K562 (cell line): ENCODE measurements at regions not wholly inside any gene's neighbourhood (a gene's known extent, or its start where the extent isn't known, plus 50 kb on each side); places are given as distances from the start of the nearest gene placed in this dataset.
A peak's percentile ranks its signal among the peaks of the same experiment; 100 is the strongest.

Experiments used
- ATAC-seq: fragments of 200-7000 bp; cut with Tn5 transposase; 3 replicates; pipeline ENCODE4 v1.9.1; 2020; ENCODE audit warnings: moderate library complexity
- BruUV-seq: library from RNA; stranded (reverse); fragments of 400-500 nt; replicated peaks from 2 replicates; lab custom pipeline; 2021; lab: Mats Ljungman, UMichigan
- CTCF ChIA-PET: fragments of 300-600 bp; formaldehyde crosslinking; extraction: SDS; loops from one replicate; lab custom pipeline; 2021; ENCODE audit warnings: low intra/inter-chr PET ratio; lab: Yijun Ruan, JAX
- POLR2A ChIA-PET: fragments of 300-600, 350-650 bp; sonication (Branson Sonifier 250); formaldehyde crosslinking; extraction: SDS; loops from one replicate; lab custom pipeline; 2021; ENCODE audit warnings: antibody characterized with exemption, inconsistent platforms; lab: Yijun Ruan, JAX
- DNase-seq, 4 experiments: peaks; one replicate each; pipeline versions ENCODE4 v3.0.0 to v3.0.0-alpha.2; 2011 to 2018; ENCODE audit warnings: low spot score in 3 of 4, mixed read lengths in 3 of 4; ENCODE audit errors: extremely low read depth in 1 of 4
- FAIRE-seq: peaks from 2 replicates; lab custom pipeline; 2011; peaks lifted over from hg19 to GRCh38; lab: Jason Lieb, UNC
- H2AFZ ChIP-seq: 2 replicates; pipeline ENCODE4 v1.6.0; 2011; ENCODE audit warnings: low read depth, low read length, control low read depth, inconsistent platforms
- H3K27ac ChIP-seq: fragments of 200-600 bp; 3 replicates; pipeline ENCODE4 v1.8.0; 2011; ENCODE audit warnings: low read depth, mild to moderate bottlenecking, control low read depth, inconsistent platforms, low read length, moderate library complexity, mixed read lengths; ENCODE audit errors: extremely low read depth
- H3K27me3 ChIP-seq, 2 experiments: fragments of 300-600 bp in 1 of 2; 2 replicates in 1 of 2; 3 replicates in 1 of 2; pipeline versions ENCODE4 v1.6.0 to v1.8.0; 2011; ENCODE audit warnings: inconsistent platforms in 2 of 2, low read length in 2 of 2, mild to moderate bottlenecking in 1 of 2, mixed read lengths in 1 of 2, moderate library complexity in 1 of 2; ENCODE audit not compliant: control insufficient read depth in 2 of 2, insufficient read depth in 2 of 2
- H3K36me3 ChIP-seq: fragments of 300-600 bp; 3 replicates; pipeline ENCODE4 v1.8.0; 2011; ENCODE audit warnings: mild to moderate bottlenecking, low read length, inconsistent platforms; ENCODE audit not compliant: control insufficient read depth, insufficient read depth
- H3K4me1 ChIP-seq, 2 experiments: fragments of 200-600 bp in 1 of 2; replicated peaks in 1 of 2; 2 replicates in 1 of 2; 3 replicates in 1 of 2; pipeline versions ENCODE4 v1.5.1 to v1.8.0; 2011; ENCODE audit warnings: inconsistent platforms in 2 of 2, low read length in 2 of 2, mild to moderate bottlenecking in 1 of 2, mixed read lengths in 1 of 2, moderate library complexity in 1 of 2; ENCODE audit not compliant: control insufficient read depth in 2 of 2, insufficient read depth in 2 of 2
- H3K4me2 ChIP-seq: 2 replicates; pipeline ENCODE4 v1.6.1; 2011; ENCODE audit warnings: low read length, control low read depth, inconsistent platforms, mixed read lengths; ENCODE audit not compliant: insufficient read depth
- H3K4me3 ChIP-seq: fragments of 200-600 bp; sonication (generic), shearing (Covaris generic); 2 replicates; pipeline ENCODE4 v1.5.1; 2016; ENCODE audit warnings: control low read depth, inconsistent platforms
- H3K79me2 ChIP-seq: fragments of 200-600 bp; 3 replicates; pipeline ENCODE4 v1.8.0; 2011; ENCODE audit warnings: low read length, inconsistent platforms; ENCODE audit not compliant: control insufficient read depth, insufficient read depth
- H3K9ac ChIP-seq, 2 experiments: 2 replicates each; pipeline versions ENCODE4 v1.6.0 to v1.6.1; 2011; ENCODE audit warnings: low read depth in 2 of 2, low read length in 2 of 2, control low read depth in 1 of 2, inconsistent platforms in 1 of 2, mild to moderate bottlenecking in 1 of 2, mixed read lengths in 1 of 2; ENCODE audit not compliant: insufficient read depth in 1 of 2
- H3K9me1 ChIP-seq: one replicate; pipeline ENCODE4 v1.6.0; 2011; ENCODE audit warnings: inconsistent platforms, mild to moderate bottlenecking, low read length, moderate library complexity; ENCODE audit not compliant: control insufficient read depth, insufficient read depth
- H3K9me3 ChIP-seq: replicated peaks from 2 replicates; pipeline ENCODE4 v1.5.1; 2011; ENCODE audit warnings: low read depth, low read length, inconsistent platforms; ENCODE audit not compliant: control insufficient read depth, insufficient read depth
- H4K20me1 ChIP-seq: replicated peaks from 2 replicates; pipeline ENCODE4 v1.6.1; 2011; ENCODE audit warnings: low read length, inconsistent platforms, mixed read lengths; ENCODE audit not compliant: control insufficient read depth, insufficient read depth
- ATF3 ChIP-seq, 2 experiments: fragments of 450-650 bp in 1 of 2; sonication (generic) in 1 of 2; formaldehyde crosslinking in 1 of 2; IDR thresholded peaks in 1 of 2; conservative IDR thresholded peaks in 1 of 2; 2 replicates each; pipeline versions ENCODE4 v1.6.1 to v1.8.1; 2016 to 2023; ENCODE audit warnings: mild to moderate bottlenecking in 2 of 2, moderate library complexity in 2 of 2, inconsistent platforms in 1 of 2, missing genetic modification reagents in 1 of 2
- ATF4 ChIP-seq: fragments of 450-650 bp; formaldehyde crosslinking; IDR thresholded peaks from 2 replicates; pipeline ENCODE4 v1.4.0; 2022; ENCODE audit warnings: mild to moderate bottlenecking, moderate library complexity
- CEBPB ChIP-seq: fragments of 450-650 bp; IDR thresholded peaks from 2 replicates; pipeline ENCODE4 v1.6.1; 2016; ENCODE audit warnings: missing genetic modification characterization, missing compliant biosample characterization
- CHD1 ChIP-seq: fragments of 200-600 bp; sonication (generic); IDR thresholded peaks from one replicate; pipeline ENCODE4 v1.6.1; 2012; ENCODE audit warnings: mild to moderate bottlenecking, moderate library complexity, low read length, inconsistent platforms
- CREB1 ChIP-seq, 2 experiments: sonication (generic) in 1 of 2; formaldehyde crosslinking in 1 of 2; IDR thresholded peaks; 2 replicates each; pipeline versions ENCODE4 v1.6.1 to v1.8.0; 2012 to 2022; ENCODE audit warnings: inconsistent platforms in 1 of 2, mild to moderate bottlenecking in 1 of 2, missing genetic modification reagents in 1 of 2, moderate library complexity in 1 of 2
- CTBP1 ChIP-seq: fragments of 450-650 bp; IDR thresholded peaks from 2 replicates; pipeline ENCODE4 v1.6.1; 2016; ENCODE audit warnings: borderline replicate concordance
- CTCF ChIP-seq, 3 experiments: IDR thresholded peaks in 2 of 3; conservative IDR thresholded peaks in 1 of 3; 2 replicates each; pipeline ENCODE4 v1.5.1; 2011 to 2012; ENCODE audit warnings: low read length in 3 of 3, mild to moderate bottlenecking in 3 of 3, control low read depth in 2 of 3, improper control_type of control experiment in 1 of 3, inconsistent platforms in 1 of 3, low read depth in 1 of 3, mixed read lengths in 1 of 3, moderate library complexity in 1 of 3; ENCODE audit not compliant: insufficient read depth in 2 of 3
- L3MBTL2 ChIP-seq: fragments of 450-650 bp; IDR thresholded peaks from 2 replicates; pipeline ENCODE4 v1.6.1; 2016; ENCODE audit warnings: mild to moderate bottlenecking, moderate library complexity
- LCOR ChIP-seq: sonication (generic); formaldehyde crosslinking; IDR thresholded peaks from 2 replicates; pipeline ENCODE4 v1.8.0; 2022; ENCODE audit warnings: mild to moderate bottlenecking, missing genetic modification reagents
- NR2C1 ChIP-seq, 2 experiments: fragments of 450-650 bp; IDR thresholded peaks; 2 replicates each; pipeline ENCODE4 v1.6.1; 2017; ENCODE audit warnings: mild to moderate bottlenecking in 2 of 2, antibody characterized with exemption in 1 of 2, inconsistent platforms in 1 of 2, missing compliant biosample characterization in 1 of 2, missing genetic modification characterization in 1 of 2
- SRF ChIP-seq, 2 experiments: fragments of 250-450, 450-650 bp in 1 of 2; sonication (Bioruptor Pico) in 1 of 2; sonication (generic) in 1 of 2; formaldehyde crosslinking; IDR thresholded peaks; 2 replicates each; pipeline versions ENCODE4 v1.5.0 to v1.5.1; 2020 to 2022; ENCODE audit warnings: mild to moderate bottlenecking in 1 of 2, missing genetic modification reagents in 1 of 2
- TFAM ChIP-seq: fragments of 250-450 bp; sonication (Bioruptor Pico); conservative IDR thresholded peaks from 2 replicates; pipeline ENCODE4 v1.5.0; 2021; ENCODE audit warnings: mild to moderate bottlenecking, moderate library complexity
- ZNF175 ChIP-seq: fragments of 200-800 bp; sonication (Bioruptor generic); IDR thresholded peaks from 2 replicates; pipeline ENCODE4 v1.6.1; 2016; ENCODE audit warnings: low read depth, mild to moderate bottlenecking, missing genetic modification characterization, missing compliant biosample characterization
- ZNF384 ChIP-seq: IDR thresholded peaks from 2 replicates; pipeline ENCODE4 v1.6.1; 2012; ENCODE audit warnings: low read depth, low read length, improper control_type of control experiment
- ZNF79 ChIP-seq: fragments of 250-450 bp; sonication (Bioruptor Pico); IDR thresholded peaks from 2 replicates; pipeline ENCODE4 v1.4.0; 2020; ENCODE audit warnings: low read depth, mild to moderate bottlenecking, moderate library complexity
- ZSCAN32 ChIP-seq: fragments of 450-650 bp; formaldehyde crosslinking; IDR thresholded peaks from 2 replicates; pipeline ENCODE4 v1.4.0; 2020; ENCODE audit warnings: mild to moderate bottlenecking, moderate library complexity
- WGBS: fragments of 100-300 bp; shearing (Covaris generic); methylation state at CpG from one replicate; pipeline ENCODE4 v1.1.6; 2016; ENCODE audit warnings: low coverage, mixed read lengths; ENCODE audit not compliant: insufficient coverage; ENCODE audit errors: missing lambda C conversion rate; 5-methylcytosine and 5-hydroxymethylcytosine counted together
- in situ Hi-C: fragments of 300-500 bp; cut with MboI; formaldehyde crosslinking; loops from 4 replicates; pipeline ENCODE4 v1.15.0; 2018; ENCODE audit warnings: inconsistent platforms, mixed read lengths
- intact Hi-C: fragments of 100-400 bp; cut with micrococcal nuclease; formaldehyde crosslinking; loops from 2 replicates; pipeline ENCODE4 v1.14.2; 2022

GRCh38 chr6:15880262-15880973 lies 217.6 kb upstream of the DTNBP1 start:
- no peak overlapping the region for H3K4me3 ChIP-seq
- H3K27ac ChIP-seq: no peak overlapping the region
- CTCF ChIA-PET: interaction anchor here (0.6 kb wide), 1 partner anchor 9 kb away, joined by 3 read pairs; no protein-coding TSS in a partner anchor
- no peaks in the 10 kb centered on the region for H4K20me1 ChIP-seq
- ATAC-seq (peak; percentile 67), DNase-seq (no peak), FAIRE-seq (no peak)
- no peaks in the 10 kb centered on the region for H3K27me3 ChIP-seq
- no peaks in the 10 kb centered on the region for H3K9me3 ChIP-seq
- H2AFZ ChIP-seq: peak overlapping the region; percentile 64
- POLR2A ChIA-PET: interaction anchor here (0.7 to 2.1 kb wide), 6 partner anchors 18 to 251 kb away, joined by 3 to 8 read pairs (median 3); partner anchors contain the start of gene MYLIP
- no peaks in the 10 kb centered on the region for H3K9me1 ChIP-seq
- intact Hi-C loops (no loop called here), in situ Hi-C loops (no loop called here)
- H3K36me3 ChIP-seq: no peaks in the 10 kb centered on the region
- H3K79me2 ChIP-seq: no peaks in the 10 kb centered on the region
- H3K4me1 ChIP-seq: peaks cover 0 to 11% of the 10 kb centered on the region in 2 experiments; a peak in 4 of 5 replicates
- no peak overlapping the region; a peak in 1 of 4 replicates for H3K9ac ChIP-seq
- peak overlapping the region; percentile 4; the same call in 1 of the 2 replicates for H3K4me2 ChIP-seq
- WGBS: 62% methylated on average over 4 of the region's 4 CpGs
- no TSS peak for BruUV-seq
- TF ChIP-seq ATF3 (IDR thresholded peaks at IDR 0.05) (peak; percentile 90), ATF3 (CRISPR knock-in tag; conservative IDR thresholded peaks at IDR 0.05) (no peak), ZNF384 (0 out of 2 replicates have a peak, but pooled peaks have one; percentile 37), SRF (CRISPR knock-in tag; IDR thresholded peaks at IDR 0.05) (peak in 1 of 2 experiments; percentile 9; a peak in 1 of 4 replicates), CTBP1 (0 out of 2 replicates have a peak, but pooled peaks have one; percentile 2), CHD1 (no peak), NR2C1 (IDR thresholded peaks at IDR 0.05) (no peak), NR2C1 (tag; IDR thresholded peaks at IDR 0.05) (0 out of 2 replicates have a peak, but pooled peaks have one; percentile 9), L3MBTL2 (0 out of 2 replicates have a peak, but pooled peaks have one; percentile 7), LCOR (no peak), TFAM (CRISPR knock-in tag) (no peak), CREB1 (IDR thresholded peaks at IDR 0.05) (no peak), CREB1 (CRISPR knock-in tag; IDR thresholded peaks at IDR 0.05) (0 out of 2 replicates have a peak, but pooled peaks have one; percentile 8), ATF4 (CRISPR knock-in tag) (peak; percentile 71), CTCF (IDR thresholded peaks at IDR 0.05 in 2 of 3, conservative IDR thresholded peaks at IDR 0.05 in 1 of 3; ENCODE audit: insufficient read depth in 2 of 3, low read depth in 1 of 3, low read length in 3 of 3) (0 out of 6 replicates have a peak, but pooled peaks of 1 of the 3 experiments have one; percentile 11), ZNF175 (CRISPR knock-in tag) (0 out of 2 replicates have a peak, but pooled peaks have one; percentile 3), ZNF79 (CRISPR knock-in tag) (no peak), ZSCAN32 (CRISPR knock-in tag) (peak; percentile 23; the same call in 1 of the 2 replicates), CEBPB (tag) (peak; percentile 82)
